H7 (cell line): ENCODE measurements at regions not wholly inside any gene's neighbourhood (a gene's known extent, or its start where the extent isn't known, plus 50 kb on each side); places are given as distances from the start of the nearest gene placed in this dataset.
A peak's percentile ranks its signal among the peaks of the same experiment; 100 is the strongest.

Experiments used
- DNase-seq: peaks from one replicate; pipeline ENCODE4 v3.0.0; 2012
- H3K27me3 ChIP-seq: 2 replicates; pipeline ENCODE4 v1.6.0; 2011; ENCODE audit warnings: mild to moderate bottlenecking, low read length; ENCODE audit not compliant: control insufficient read depth, insufficient read depth
- H3K36me3 ChIP-seq: replicated peaks from 2 replicates; pipeline ENCODE4 v1.5.1; 2011; ENCODE audit warnings: low read length; ENCODE audit not compliant: control insufficient read depth, insufficient read depth
- H3K4me3 ChIP-seq: 2 replicates; pipeline ENCODE4 v1.5.1; 2011; ENCODE audit warnings: low read depth, mild to moderate bottlenecking, control low read depth, low read length, moderate library complexity; ENCODE audit not compliant: insufficient read depth

GRCh38 chr17:71727292-71727691 lies 393.5 kb upstream of the SOX9 start:
- no peak for DNase-seq
- Histone ChIP-seq H3K27me3 (no peaks in the 10 kb centered on the region), H3K4me3 (no peak overlapping the region), H3K36me3 (no peaks in the 10 kb centered on the region)

- no peak for DNase-seq
- Histone ChIP-seq H3K4me3 (no peak overlapping the region), H3K36me3 (no peaks in the 10 kb centered on the region), H3K27me3 (no peaks in the 10 kb centered on the region)
Measured at GRCh38 chr17:71727723-71728122, 393.1 kb upstream of the SOX9 start.

GRCh38 chr17:71730871-71731270 lies 389.9 kb upstream of the SOX9 start:
- no peak for DNase-seq
- no peak overlapping the region for H3K4me3 ChIP-seq
- H3K36me3 ChIP-seq = no peaks in the 10 kb centered on the region
- H3K27me3 ChIP-seq = no peaks in the 10 kb centered on the region

- H3K27me3 ChIP-seq = no peaks in the 10 kb centered on the region
- H3K4me3 ChIP-seq = no peak overlapping the region
- no peak for DNase-seq
- no peaks in the 10 kb centered on the region for H3K36me3 ChIP-seq
Measured at GRCh38 chr17:71735893-71736292, 384.9 kb upstream of the SOX9 start.

GRCh38 chr17:71740866-71741265 lies 380.0 kb upstream of the SOX9 start:
- Histone ChIP-seq H3K4me3 (no peak overlapping the region), H3K36me3 (no peaks in the 10 kb centered on the region), H3K27me3 (no peaks in the 10 kb centered on the region)
- no peak for DNase-seq

GRCh38 chr17:71741836-71742235 lies 379.0 kb upstream of the SOX9 start:
- Histone ChIP-seq H3K4me3 (no peak overlapping the region), H3K36me3 (no peaks in the 10 kb centered on the region), H3K27me3 (no peaks in the 10 kb centered on the region)
- DNase-seq = no peak

GRCh38 chr17:71748872-71749271 lies 371.9 kb upstream of the SOX9 start:
- H3K4me3 ChIP-seq = no peak overlapping the region
- DNase-seq = no peak

GRCh38 chr17:71753070-71753469 lies 367.8 kb upstream of the SOX9 start:
- Histone ChIP-seq H3K36me3 (no peaks in the 10 kb centered on the region), H3K27me3 (no peaks in the 10 kb centered on the region), H3K4me3 (no peak overlapping the region)
- DNase-seq = no peak

More at GRCh38 chr17:71748872-71749271, 371.9 kb upstream of the SOX9 start:
- Histone ChIP-seq H3K27me3 (no peaks in the 10 kb centered on the region), H3K36me3 (no peaks in the 10 kb centered on the region)

GRCh38 chr17:71757156-71757555 lies 363.7 kb upstream of the SOX9 start:
- Histone ChIP-seq H3K4me3 (no peak overlapping the region), H3K27me3 (no peaks in the 10 kb centered on the region; the same call in 1 of the 2 replicates), H3K36me3 (no peaks in the 10 kb centered on the region)
- DNase-seq = no peak

- Histone ChIP-seq H3K36me3 (no peaks in the 10 kb centered on the region), H3K4me3 (no peak overlapping the region), H3K27me3 (no peaks in the 10 kb centered on the region; the same call in 1 of the 2 replicates)
- no peak for DNase-seq
Measured at GRCh38 chr17:71757956-71758355, 362.9 kb upstream of the SOX9 start.

- Histone ChIP-seq H3K4me3 (no peak overlapping the region), H3K36me3 (no peaks in the 10 kb centered on the region), H3K27me3 (no peaks in the 10 kb centered on the region; the same call in 1 of the 2 replicates)
- DNase-seq = no peak
Measured at GRCh38 chr17:71759422-71760060, 361.3 kb upstream of the SOX9 start.

GRCh38 chr17:71760062-71760720 lies 360.6 kb upstream of the SOX9 start:
- DNase-seq = no peak
- no peak overlapping the region for H3K4me3 ChIP-seq
- H3K27me3 ChIP-seq = no peaks in the 10 kb centered on the region; the same call in 1 of the 2 replicates
- H3K36me3 ChIP-seq = no peaks in the 10 kb centered on the region

GRCh38 chr17:71762526-71762925 lies 358.3 kb upstream of the SOX9 start:
- no peaks in the 10 kb centered on the region for H3K36me3 ChIP-seq
- H3K4me3 ChIP-seq = no peak overlapping the region
- H3K27me3 ChIP-seq = no peaks in the 10 kb centered on the region; the same call in 1 of the 2 replicates
- DNase-seq = no peak

GRCh38 chr17:71764505-71764904 lies 356.3 kb upstream of the SOX9 start:
- no peaks in the 10 kb centered on the region for H3K36me3 ChIP-seq
- H3K27me3 ChIP-seq = no peaks in the 10 kb centered on the region
- peak; percentile 4 for DNase-seq
- H3K4me3 ChIP-seq = no peak overlapping the region

GRCh38 chr17:71765437-71765836 lies 355.4 kb upstream of the SOX9 start:
- Histone ChIP-seq H3K4me3 (no peak overlapping the region), H3K36me3 (no peaks in the 10 kb centered on the region), H3K27me3 (no peaks in the 10 kb centered on the region)
- DNase-seq = no peak
